A549 (cell line): ENCODE measurements at regions not wholly inside any gene's neighbourhood (a gene's known extent, or its start where the extent isn't known, plus 50 kb on each side); places are given as distances from the start of the nearest gene placed in this dataset.
A peak's percentile ranks its signal among the peaks of the same experiment; 100 is the strongest.

Experiments used
- ATAC-seq, 2 experiments: fragments of 200-7000 bp in 1 of 2; fragments of >200 bp in 1 of 2; cut with Nextera tagmentation in 1 of 2; cut with Tn5 transposase in 1 of 2; 3 replicates each; pipeline versions ENCODE4 v1.8.0 to v1.9.1; 2018 to 2020; ENCODE audit warnings: mild to moderate bottlenecking in 1 of 2, moderate library complexity in 1 of 2
- CTCF ChIA-PET: fragments of 300-600 bp; sonication (Branson Sonifier 250); formaldehyde crosslinking; extraction: SDS; loops from one replicate; lab custom pipeline; 2021; ENCODE audit warnings: antibody characterized with exemption, inconsistent platforms; lab: Yijun Ruan, JAX
- POLR2A ChIA-PET: fragments of 350-600 bp; formaldehyde crosslinking; extraction: SDS; loops from one replicate; lab custom pipeline; 2021; ENCODE audit warnings: antibody characterized with exemption, inconsistent platforms; lab: Yijun Ruan, JAX
- DNase-seq, 2 experiments: peaks; one replicate each; pipeline versions ENCODE4 v3.0.0 to v3.0.0-alpha.2; 2011 to 2016; ENCODE audit warnings: low read depth in 1 of 2, low spot score in 1 of 2
- FAIRE-seq: peaks from 2 replicates; lab custom pipeline; 2011; peaks lifted over from hg19 to GRCh38; lab: Jason Lieb, UNC
- H3K27ac ChIP-seq, 2 experiments: fragments of >200 bp; sonication (Bioruptor Twin); formaldehyde crosslinking; 3 replicates each; pipeline ENCODE4 v1.5.1; 2016 to 2017
- H3K4me1 ChIP-seq: fragments of >200 bp; sonication (Bioruptor Twin); formaldehyde crosslinking; 3 replicates; pipeline ENCODE4 v1.6.1; 2016
- H3K4me2 ChIP-seq: fragments of >200 bp; sonication (Bioruptor Twin); formaldehyde crosslinking; 3 replicates; pipeline ENCODE4 v1.6.1; 2016
- H3K4me3 ChIP-seq: fragments of >200 bp; sonication (Bioruptor Twin); formaldehyde crosslinking; 3 replicates; pipeline ENCODE4 v1.5.1; 2016
- H3K9me3 ChIP-seq: fragments of >200 bp; sonication (Bioruptor Twin); formaldehyde crosslinking; 3 replicates; pipeline ENCODE4 v1.6.1; 2016
- CBX2 ChIP-seq: fragments of 200-600 bp; sonication (generic); IDR thresholded peaks from 2 replicates; pipeline ENCODE4 v1.6.1; 2016; ENCODE audit warnings: low read depth, mild to moderate bottlenecking, borderline replicate concordance
- EHF ChIP-seq: fragments of 250-450 bp; sonication (Bioruptor Pico); IDR thresholded peaks from 2 replicates; pipeline ENCODE4 v1.5.0; 2020; ENCODE audit warnings: mild to moderate bottlenecking
- FOSB ChIP-seq: fragments of 250-450 bp; sonication (Bioruptor Pico); IDR thresholded peaks from 2 replicates; pipeline ENCODE4 v1.5.0; 2020; ENCODE audit warnings: mild to moderate bottlenecking, moderate library complexity
- FOSL2 ChIP-seq, 2 experiments: fragments of 450-650 bp in 1 of 2; fragments of >200 bp in 1 of 2; sonication (Bioruptor Twin) in 1 of 2; formaldehyde crosslinking; IDR thresholded peaks; 2 replicates each; pipeline versions ENCODE4 v1.5.0 to v1.6.1; 2016 to 2020; ENCODE audit warnings: mild to moderate bottlenecking in 1 of 2, moderate library complexity in 1 of 2
- GATA3 ChIP-seq: IDR thresholded peaks from 2 replicates; pipeline ENCODE4 v1.6.1; 2012; ENCODE audit warnings: borderline replicate concordance
- HDAC2 ChIP-seq: fragments of 200-600 bp; sonication (generic); IDR thresholded peaks from 2 replicates; pipeline ENCODE4 v1.6.1; 2016
- JUN ChIP-seq, 2 experiments: fragments of >200 bp; sonication (Bioruptor Twin); formaldehyde crosslinking; IDR thresholded peaks; 2 replicates in 1 of 2; 3 replicates in 1 of 2; pipeline ENCODE4 v1.6.1; 2016 to 2017
- KDM1A ChIP-seq: fragments of 200-600 bp; sonication (generic); IDR thresholded peaks from 2 replicates; pipeline ENCODE4 v1.6.1; 2016; ENCODE audit warnings: low read depth, mild to moderate bottlenecking
- MAFK ChIP-seq: fragments of 450-650 bp; IDR thresholded peaks from 2 replicates; pipeline ENCODE4 v1.6.1; 2014; ENCODE audit not compliant: partially characterized antibody
- MAZ ChIP-seq: fragments of 150-350 bp; IDR thresholded peaks from 2 replicates; pipeline ENCODE4 v1.6.1; 2014; ENCODE audit warnings: antibody characterized with exemption, low read depth, low read length, borderline replicate concordance
- NR3C1 ChIP-seq: fragments of >200 bp; sonication (Bioruptor Twin); formaldehyde crosslinking; IDR thresholded peaks from 3 replicates; pipeline ENCODE4 v1.6.1; 2017
- POLR2A ChIP-seq: IDR thresholded peaks from 2 replicates; pipeline ENCODE4 v1.6.1; 2012; ENCODE audit warnings: mild to moderate bottlenecking, low read length
- POLR2AphosphoS2 ChIP-seq: conservative IDR thresholded peaks from 2 replicates; pipeline ENCODE4 v1.6.1; 2012; ENCODE audit warnings: low read length, improper control_type of control experiment, inconsistent platforms
- RCOR1 ChIP-seq: fragments of 150-350 bp; IDR thresholded peaks from 2 replicates; pipeline ENCODE4 v1.6.1; 2014; ENCODE audit warnings: antibody characterized with exemption, low read length, low read depth
- RFX5 ChIP-seq: fragments of 450-650 bp; IDR thresholded peaks from 2 replicates; pipeline ENCODE4 v1.7.1; 2014; ENCODE audit warnings: antibody characterized with exemption, mild to moderate bottlenecking, moderate library complexity
- RNF2 ChIP-seq: fragments of 200-600 bp; sonication (generic); IDR thresholded peaks from 2 replicates; pipeline ENCODE4 v1.6.1; 2016; ENCODE audit warnings: low read depth, mild to moderate bottlenecking, antibody characterized with exemption, moderate library complexity, borderline replicate concordance
- SMC3 ChIP-seq: fragments of >200 bp; sonication (Bioruptor Twin); formaldehyde crosslinking; IDR thresholded peaks from 3 replicates; pipeline ENCODE4 v1.6.1; 2018; ENCODE audit warnings: inconsistent platforms
- TP53 ChIP-seq: fragments of 250-450 bp; sonication (Bioruptor Pico); IDR thresholded peaks from 2 replicates; pipeline ENCODE4 v1.5.0; 2021; ENCODE audit warnings: mild to moderate bottlenecking, moderate library complexity
- ZC3H11A ChIP-seq: fragments of 450-650 bp; IDR thresholded peaks from 2 replicates; pipeline ENCODE4 v1.6.1; 2014; ENCODE audit warnings: antibody characterized with exemption, mild to moderate bottlenecking
- ZSCAN20 ChIP-seq: fragments of 250-450 bp; sonication (Bioruptor Pico); IDR thresholded peaks from 2 replicates; pipeline ENCODE4 v1.8.0; 2022; ENCODE audit warnings: mild to moderate bottlenecking, moderate library complexity
- WGBS: methylation state at CpG from one replicate; pipeline ENCODE4 v1.1.6; 2017; ENCODE audit errors: missing lambda C conversion rate; 5-methylcytosine and 5-hydroxymethylcytosine counted together
- TF ChIP-seq, protein P1 (sequence below): IDR thresholded peaks from 2 replicates; pipeline ENCODE4 v1.6.1; 2012
- TF ChIP-seq, protein P2 (sequence below): fragments of >200 bp; sonication (Bioruptor Twin); formaldehyde crosslinking; IDR thresholded peaks from 3 replicates; pipeline ENCODE4 v1.5.1; 2016
- TF ChIP-seq, protein P3 (sequence below): fragments of 200-600 bp; sonication (generic); IDR thresholded peaks from 2 replicates; pipeline ENCODE4 v1.6.1; 2016; ENCODE audit warnings: antibody characterized with exemption, mild to moderate bottlenecking, moderate library complexity

DNA sequence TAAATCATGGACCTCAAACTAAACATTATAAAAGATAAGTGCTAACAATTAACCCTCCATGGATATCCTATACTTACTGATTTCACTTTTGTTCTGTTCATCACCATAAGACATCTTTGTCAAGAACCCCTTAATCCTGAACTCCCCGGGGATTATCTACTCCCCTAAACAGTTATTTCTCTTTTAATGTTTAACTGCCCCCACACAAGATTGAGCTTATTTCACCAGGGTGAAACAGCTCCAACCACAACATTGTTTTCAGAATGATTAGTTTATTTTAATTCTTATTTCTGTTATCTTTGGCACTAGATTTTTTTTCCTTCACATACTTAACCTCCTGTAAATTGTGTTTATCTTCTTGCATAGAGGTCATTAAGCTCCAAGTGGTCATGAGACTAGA, 103.2 kb upstream of the HCN1 start:
- TF ChIP-seq KDM1A (no peak), MAZ (no peak), FOSL2 (IDR thresholded peaks at IDR 0.05) (no peak), FOSL2 (CRISPR knock-in tag; IDR thresholded peaks at IDR 0.05) (no peak), NR3C1 (no peak), GATA3 (no peak), RNF2 (no peak), RCOR1 (no peak), CBX2 (no peak), POLR2AphosphoS2 (no peak)
- H3K4me1 ChIP-seq: no peaks in the 10 kb centered on the region
- H3K4me2 ChIP-seq: no peak overlapping the region
- H3K9me3 ChIP-seq: 0 out of 3 replicates have a peak, but pooled peaks cover 3% of the 10 kb centered on the region
- FAIRE-seq (no peak), ATAC-seq (no peak), DNase-seq (no peak)
- WGBS: 0% methylated on average over 1 of the region's 1 CpG
- no peak overlapping the region for H3K27ac ChIP-seq
- CTCF ChIA-PET: no interaction called here
- H3K4me3 ChIP-seq: no peak overlapping the region
- POLR2A ChIA-PET: no interaction called here

DNA sequence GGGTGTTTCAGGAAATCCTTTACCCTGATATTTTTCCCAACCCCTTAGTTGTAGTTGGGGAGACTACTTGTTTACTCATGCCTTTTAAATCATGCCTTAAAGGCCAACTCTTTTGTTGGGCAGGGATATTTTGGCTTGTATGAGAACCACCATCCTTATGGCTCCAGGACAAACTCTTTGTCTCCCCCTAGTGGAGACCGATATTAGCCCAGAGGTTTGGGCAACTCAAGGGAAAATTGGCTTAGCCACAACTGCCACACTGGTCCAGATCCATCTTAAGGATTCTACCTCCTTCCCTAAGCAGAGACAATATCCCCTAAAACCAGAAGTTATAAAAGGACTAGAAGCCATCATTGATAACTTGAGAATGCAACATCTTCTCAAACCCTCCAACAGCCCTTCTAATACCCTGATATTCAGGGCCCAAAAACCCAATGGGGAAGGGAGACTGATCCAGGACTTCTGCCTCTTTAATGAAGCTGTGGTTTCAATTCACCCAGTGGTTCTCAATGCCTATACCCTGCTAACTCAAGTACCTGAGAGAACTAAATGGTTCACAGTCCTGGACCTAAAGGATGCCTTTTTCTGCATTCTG, 100.9 kb upstream of the HCN1 start:
- ChIA-PET CTCF (no interaction called here), POLR2A (no interaction called here)
- Histone ChIP-seq H3K9me3 (0 out of 3 replicates have a peak, but pooled peaks cover 3% of the 10 kb centered on the region), H3K27ac (no peak overlapping the region), H3K4me1 (no peaks in the 10 kb centered on the region), H3K4me3 (no peak overlapping the region), H3K4me2 (no peak overlapping the region)
- ATAC-seq (no peak), DNase-seq (peak in 1 of 2 experiments; percentile 5), FAIRE-seq (no peak)
- TF ChIP-seq FOSB (CRISPR knock-in tag): no peak
- TF ChIP-seq, protein P1, sequence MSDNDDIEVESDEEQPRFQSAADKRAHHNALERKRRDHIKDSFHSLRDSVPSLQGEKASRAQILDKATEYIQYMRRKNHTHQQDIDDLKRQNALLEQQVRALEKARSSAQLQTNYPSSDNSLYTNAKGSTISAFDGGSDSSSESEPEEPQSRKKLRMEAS: no peak
- 9% methylated on average over 1 of the region's 1 CpG for WGBS

DNA sequence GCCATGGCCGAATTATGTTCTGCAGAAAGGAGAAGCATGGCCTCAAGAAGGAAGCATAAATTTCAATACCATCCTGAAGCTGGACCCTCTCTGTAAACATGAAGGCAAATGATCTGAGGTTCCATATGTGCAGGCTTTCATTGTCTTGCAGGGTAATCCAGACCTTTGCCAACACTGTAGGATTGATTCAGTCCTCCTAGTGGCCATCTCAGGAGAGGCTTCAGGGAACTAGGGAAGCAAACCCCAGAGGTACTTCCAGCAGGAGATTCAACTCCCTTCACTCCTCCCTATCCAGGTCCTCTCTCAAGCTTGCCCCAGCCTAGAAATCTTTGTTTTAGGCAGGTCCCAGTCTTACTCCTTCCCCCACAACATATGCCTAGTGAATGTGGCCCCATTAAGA, 99.3 kb upstream of the HCN1 start:
- TF ChIP-seq RFX5: no peak
- no peak for TF ChIP-seq EHF
- TF ChIP-seq, all 56 proteins: peak for 0
- 0 out of 3 replicates have a peak, but pooled peaks cover 3% of the 10 kb centered on the region for H3K9me3 ChIP-seq
- POLR2A ChIA-PET: no interaction called here
- H3K4me1 ChIP-seq: no peaks in the 10 kb centered on the region
- H3K4me2 ChIP-seq: no peak overlapping the region
- no peak for ATAC-seq
- no peak for DNase-seq
- no peak overlapping the region for H3K4me3 ChIP-seq
- CTCF ChIA-PET: no interaction called here
- FAIRE-seq: no peak
- H3K27ac ChIP-seq: no peak overlapping the region
- WGBS: 16% methylated on average over 1 of the region's 1 CpG

DNA sequence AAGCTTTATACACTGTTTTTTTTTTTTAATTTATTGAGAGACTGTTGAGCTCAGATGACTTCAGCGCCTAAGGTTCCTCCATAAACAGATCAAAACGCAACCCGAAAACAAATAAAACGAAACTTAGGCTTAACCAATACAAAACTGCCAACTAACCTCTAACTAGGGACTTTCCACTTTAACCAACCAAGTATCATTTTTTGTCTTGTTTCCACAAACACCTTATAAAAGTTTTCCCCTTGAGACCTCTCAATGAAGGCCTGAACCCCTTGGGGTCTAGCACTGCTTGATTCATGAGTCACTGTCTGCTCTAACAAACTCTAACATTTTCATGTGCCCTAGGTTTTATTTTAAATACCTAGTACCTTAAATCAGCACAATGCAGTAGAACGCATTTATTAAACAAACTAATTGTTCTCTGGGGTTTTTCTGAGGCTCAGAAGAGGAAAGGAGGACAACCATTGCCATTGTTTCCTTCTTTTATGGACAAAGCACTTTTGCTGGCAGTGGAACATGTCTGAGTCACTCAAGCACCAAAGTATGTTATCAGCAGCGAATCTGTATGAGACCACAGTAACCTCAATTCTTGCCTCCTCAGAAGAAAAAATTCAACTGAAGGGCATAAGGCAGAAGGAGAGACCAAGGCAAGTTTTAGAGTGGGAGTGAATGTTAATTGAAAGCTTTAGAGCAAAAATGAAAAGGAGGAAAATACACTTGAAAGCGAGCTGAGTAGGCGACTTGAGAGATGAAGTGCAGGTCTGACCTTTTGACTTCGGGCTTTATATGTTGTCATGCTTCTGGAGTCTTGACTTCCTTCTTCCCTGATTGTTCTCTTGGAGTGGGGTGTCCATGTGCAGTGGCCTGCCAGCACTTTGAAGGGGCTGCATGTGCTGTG, 97.7 kb upstream of the HCN1 start:
- FAIRE-seq (no peak), ATAC-seq (no peak), DNase-seq (no peak)
- Histone ChIP-seq H3K4me2 (no peak overlapping the region), H3K27ac (no peak overlapping the region), H3K4me1 (no peaks in the 10 kb centered on the region), H3K4me3 (no peak overlapping the region), H3K9me3 (0 out of 3 replicates have a peak, but pooled peaks cover 3% of the 10 kb centered on the region)
- ChIA-PET POLR2A (no interaction called here), CTCF (no interaction called here)
- 14% methylated on average over 9 of the region's 9 CpGs for WGBS
- TF ChIP-seq POLR2A (no peak), MAZ (no peak), MAFK (no peak), HDAC2 (no peak), CBX2 (no peak), POLR2AphosphoS2 (no peak), TP53 (CRISPR knock-in tag) (no peak), ZSCAN20 (CRISPR knock-in tag) (no peak), ZC3H11A (no peak), FOSB (CRISPR knock-in tag) (no peak), KDM1A (no peak), SMC3 (no peak), JUN (IDR thresholded peaks at IDR 0.05) (no peak)
- TF ChIP-seq, protein P2, sequence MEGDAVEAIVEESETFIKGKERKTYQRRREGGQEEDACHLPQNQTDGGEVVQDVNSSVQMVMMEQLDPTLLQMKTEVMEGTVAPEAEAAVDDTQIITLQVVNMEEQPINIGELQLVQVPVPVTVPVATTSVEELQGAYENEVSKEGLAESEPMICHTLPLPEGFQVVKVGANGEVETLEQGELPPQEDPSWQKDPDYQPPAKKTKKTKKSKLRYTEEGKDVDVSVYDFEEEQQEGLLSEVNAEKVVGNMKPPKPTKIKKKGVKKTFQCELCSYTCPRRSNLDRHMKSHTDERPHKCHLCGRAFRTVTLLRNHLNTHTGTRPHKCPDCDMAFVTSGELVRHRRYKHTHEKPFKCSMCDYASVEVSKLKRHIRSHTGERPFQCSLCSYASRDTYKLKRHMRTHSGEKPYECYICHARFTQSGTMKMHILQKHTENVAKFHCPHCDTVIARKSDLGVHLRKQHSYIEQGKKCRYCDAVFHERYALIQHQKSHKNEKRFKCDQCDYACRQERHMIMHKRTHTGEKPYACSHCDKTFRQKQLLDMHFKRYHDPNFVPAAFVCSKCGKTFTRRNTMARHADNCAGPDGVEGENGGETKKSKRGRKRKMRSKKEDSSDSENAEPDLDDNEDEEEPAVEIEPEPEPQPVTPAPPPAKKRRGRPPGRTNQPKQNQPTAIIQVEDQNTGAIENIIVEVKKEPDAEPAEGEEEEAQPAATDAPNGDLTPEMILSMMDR: no peak
- TF ChIP-seq, protein P3, sequence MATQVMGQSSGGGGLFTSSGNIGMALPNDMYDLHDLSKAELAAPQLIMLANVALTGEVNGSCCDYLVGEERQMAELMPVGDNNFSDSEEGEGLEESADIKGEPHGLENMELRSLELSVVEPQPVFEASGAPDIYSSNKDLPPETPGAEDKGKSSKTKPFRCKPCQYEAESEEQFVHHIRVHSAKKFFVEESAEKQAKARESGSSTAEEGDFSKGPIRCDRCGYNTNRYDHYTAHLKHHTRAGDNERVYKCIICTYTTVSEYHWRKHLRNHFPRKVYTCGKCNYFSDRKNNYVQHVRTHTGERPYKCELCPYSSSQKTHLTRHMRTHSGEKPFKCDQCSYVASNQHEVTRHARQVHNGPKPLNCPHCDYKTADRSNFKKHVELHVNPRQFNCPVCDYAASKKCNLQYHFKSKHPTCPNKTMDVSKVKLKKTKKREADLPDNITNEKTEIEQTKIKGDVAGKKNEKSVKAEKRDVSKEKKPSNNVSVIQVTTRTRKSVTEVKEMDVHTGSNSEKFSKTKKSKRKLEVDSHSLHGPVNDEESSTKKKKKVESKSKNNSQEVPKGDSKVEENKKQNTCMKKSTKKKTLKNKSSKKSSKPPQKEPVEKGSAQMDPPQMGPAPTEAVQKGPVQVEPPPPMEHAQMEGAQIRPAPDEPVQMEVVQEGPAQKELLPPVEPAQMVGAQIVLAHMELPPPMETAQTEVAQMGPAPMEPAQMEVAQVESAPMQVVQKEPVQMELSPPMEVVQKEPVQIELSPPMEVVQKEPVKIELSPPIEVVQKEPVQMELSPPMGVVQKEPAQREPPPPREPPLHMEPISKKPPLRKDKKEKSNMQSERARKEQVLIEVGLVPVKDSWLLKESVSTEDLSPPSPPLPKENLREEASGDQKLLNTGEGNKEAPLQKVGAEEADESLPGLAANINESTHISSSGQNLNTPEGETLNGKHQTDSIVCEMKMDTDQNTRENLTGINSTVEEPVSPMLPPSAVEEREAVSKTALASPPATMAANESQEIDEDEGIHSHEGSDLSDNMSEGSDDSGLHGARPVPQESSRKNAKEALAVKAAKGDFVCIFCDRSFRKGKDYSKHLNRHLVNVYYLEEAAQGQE: no peak
